ENCODE measurements at regions not wholly inside any gene's neighbourhood (a gene's known extent, or its start where the extent isn't known, plus 50 kb on each side); places are given as distances from the start of the nearest gene placed in this dataset.
"Not testable (repeated sequence)": the region's sequence is repeated elsewhere in the genome, so short reads cannot be mapped to it uniquely, and the experiment has no call there.

- ATAC-seq (replicated peaks; ENCODE audit: extremely low read depth, poor library complexity, severe bottlenecking); H3K36me3 Mint-ChIP-seq (ENCODE audit: insufficient read depth); H3K4me1 Mint-ChIP-seq; H3K27ac Mint-ChIP-seq (ENCODE audit: low read depth); H3K27me3 Mint-ChIP-seq; DNase-seq (ENCODE audit: low spot score in 2 of 2); H3K4me3 Mint-ChIP-seq: not testable (repeated sequence)
- peaks cover 16% of the 10 kb centered on the region for H3K9me3 Mint-ChIP-seq
Measured at GRCh38 chr13:71183352-71183751, 683.7 kb downstream of the DACH1 start.

- H3K4me1 Mint-ChIP-seq, result no peaks in the 10 kb centered on the region
- DNase-seq (ENCODE audit: low spot score in 2 of 2), result no peak
- H3K9me3 Mint-ChIP-seq, result no peaks in the 10 kb centered on the region
- H3K4me3 Mint-ChIP-seq, result no peak overlapping the region
- H3K27ac Mint-ChIP-seq (ENCODE audit: low read depth), result no peak overlapping the region
- no peaks in the 10 kb centered on the region for H3K27me3 Mint-ChIP-seq
- H3K36me3 Mint-ChIP-seq (ENCODE audit: insufficient read depth), result no peaks in the 10 kb centered on the region
- no peak for ATAC-seq (replicated peaks; ENCODE audit: extremely low read depth, poor library complexity, severe bottlenecking)
Measured at GRCh38 chr13:71171740-71172139, 695.3 kb downstream of the DACH1 start.

GRCh38 chr13:71169180-71169579 lies 697.8 kb downstream of the DACH1 start:
- Mint-ChIP-seq H3K4me3 (no peak overlapping the region), H3K27me3 (no peaks in the 10 kb centered on the region), H3K36me3 (ENCODE audit: insufficient read depth) (no peaks in the 10 kb centered on the region), H3K27ac (ENCODE audit: low read depth) (no peak overlapping the region), H3K9me3 (no peaks in the 10 kb centered on the region), H3K4me1 (no peaks in the 10 kb centered on the region)
- ATAC-seq (replicated peaks; ENCODE audit: extremely low read depth, poor library complexity, severe bottlenecking), result no peak
- DNase-seq (ENCODE audit: low spot score in 2 of 2), result no peak

GRCh38 chr13:71156550-71156949 lies 710.5 kb downstream of the DACH1 start:
- no peak for ATAC-seq (replicated peaks; ENCODE audit: extremely low read depth, poor library complexity, severe bottlenecking)
- DNase-seq (ENCODE audit: low spot score in 2 of 2), result no peak
- H3K4me1 Mint-ChIP-seq, result no peaks in the 10 kb centered on the region
- H3K4me3 Mint-ChIP-seq, result no peak overlapping the region
- H3K9me3 Mint-ChIP-seq, result peaks cover 18% of the 10 kb centered on the region
- H3K36me3 Mint-ChIP-seq (ENCODE audit: insufficient read depth), result no peaks in the 10 kb centered on the region
- H3K27me3 Mint-ChIP-seq, result no peaks in the 10 kb centered on the region
- no peak overlapping the region for H3K27ac Mint-ChIP-seq (ENCODE audit: low read depth)

- no peak overlapping the region for H3K27ac Mint-ChIP-seq (ENCODE audit: low read depth)
- no peak for ATAC-seq (replicated peaks; ENCODE audit: extremely low read depth, poor library complexity, severe bottlenecking)
Measured at GRCh38 chr13:71149498-71150363, 717.3 kb downstream of the DACH1 start.

GRCh38 chr13:71149046-71149445 lies 718.0 kb downstream of the DACH1 start:
- Mint-ChIP-seq H3K4me1 (no peaks in the 10 kb centered on the region), H3K27ac (ENCODE audit: low read depth) (no peak overlapping the region), H3K27me3 (no peaks in the 10 kb centered on the region), H3K9me3 (peaks cover 12% of the 10 kb centered on the region), H3K36me3 (ENCODE audit: insufficient read depth) (peaks cover 3% of the 10 kb centered on the region), H3K4me3 (no peak overlapping the region)
- ATAC-seq (replicated peaks; ENCODE audit: extremely low read depth, poor library complexity, severe bottlenecking), result no peak
- no peak for DNase-seq (ENCODE audit: low spot score in 2 of 2)

More at GRCh38 chr13:71149498-71150363, 717.3 kb downstream of the DACH1 start:
- peaks cover 12% of the 10 kb centered on the region for H3K9me3 Mint-ChIP-seq
- H3K4me1 Mint-ChIP-seq, result no peaks in the 10 kb centered on the region
- no peaks in the 10 kb centered on the region for H3K27me3 Mint-ChIP-seq
- H3K36me3 Mint-ChIP-seq (ENCODE audit: insufficient read depth), result peaks cover 3% of the 10 kb centered on the region
- no peak for DNase-seq (ENCODE audit: low spot score in 2 of 2)
- H3K4me3 Mint-ChIP-seq, result no peak overlapping the region

GRCh38 chr13:71148396-71148795 lies 718.6 kb downstream of the DACH1 start:
- Mint-ChIP-seq H3K27ac (ENCODE audit: low read depth) (no peak overlapping the region), H3K36me3 (ENCODE audit: insufficient read depth) (peaks cover 3% of the 10 kb centered on the region), H3K4me3 (no peak overlapping the region), H3K9me3 (peaks cover 12% of the 10 kb centered on the region), H3K4me1 (no peaks in the 10 kb centered on the region), H3K27me3 (no peaks in the 10 kb centered on the region)
- DNase-seq (ENCODE audit: low spot score in 2 of 2) (no peak), ATAC-seq (replicated peaks; ENCODE audit: extremely low read depth, poor library complexity, severe bottlenecking) (no peak)

- Mint-ChIP-seq H3K4me1 (no peaks in the 10 kb centered on the region), H3K27me3 (no peaks in the 10 kb centered on the region), H3K4me3 (no peak overlapping the region), H3K9me3 (peaks cover 6% of the 10 kb centered on the region), H3K27ac (ENCODE audit: low read depth) (no peak overlapping the region), H3K36me3 (ENCODE audit: insufficient read depth) (peaks cover 3% of the 10 kb centered on the region)
- DNase-seq (ENCODE audit: low spot score in 2 of 2) (no peak), ATAC-seq (replicated peaks; ENCODE audit: extremely low read depth, poor library complexity, severe bottlenecking) (no peak)
Measured at GRCh38 chr13:71144883-71145282, 722.1 kb downstream of the DACH1 start.

GRCh38 chr13:71137101-71137500 lies 729.9 kb downstream of the DACH1 start:
- no peaks in the 10 kb centered on the region for H3K4me1 Mint-ChIP-seq
- no peak overlapping the region for H3K4me3 Mint-ChIP-seq
- peaks cover 2% of the 10 kb centered on the region for H3K36me3 Mint-ChIP-seq (ENCODE audit: insufficient read depth)
- H3K27ac Mint-ChIP-seq (ENCODE audit: low read depth), result no peak overlapping the region
- DNase-seq (ENCODE audit: low spot score in 2 of 2) (no peak), ATAC-seq (replicated peaks; ENCODE audit: extremely low read depth, poor library complexity, severe bottlenecking) (no peak)
- no peaks in the 10 kb centered on the region for H3K27me3 Mint-ChIP-seq
- H3K9me3 Mint-ChIP-seq, result peaks cover 21% of the 10 kb centered on the region

GRCh38 chr13:71124230-71124629 lies 742.8 kb downstream of the DACH1 start:
- no peak for ATAC-seq (replicated peaks; ENCODE audit: extremely low read depth, poor library complexity, severe bottlenecking)
- Mint-ChIP-seq H3K4me1 (no peaks in the 10 kb centered on the region), H3K36me3 (ENCODE audit: insufficient read depth) (no peaks in the 10 kb centered on the region), H3K27me3 (no peaks in the 10 kb centered on the region), H3K27ac (ENCODE audit: low read depth) (no peak overlapping the region), H3K9me3 (peaks cover 31% of the 10 kb centered on the region), H3K4me3 (no peak overlapping the region)
- no peak for DNase-seq (ENCODE audit: low spot score in 2 of 2)

- Mint-ChIP-seq H3K4me3 (no peak overlapping the region), H3K4me1 (no peaks in the 10 kb centered on the region), H3K27me3 (no peaks in the 10 kb centered on the region), H3K27ac (ENCODE audit: low read depth) (no peak overlapping the region), H3K36me3 (ENCODE audit: insufficient read depth) (no peaks in the 10 kb centered on the region), H3K9me3 (peaks cover 12% of the 10 kb centered on the region)
- ATAC-seq (replicated peaks; ENCODE audit: extremely low read depth, poor library complexity, severe bottlenecking) (no peak), DNase-seq (ENCODE audit: low spot score in 2 of 2) (no peak)
Measured at GRCh38 chr13:71118779-71119364, 748.1 kb downstream of the DACH1 start.

GRCh38 chr13:71117920-71118319 lies 749.1 kb downstream of the DACH1 start:
- peaks cover 11% of the 10 kb centered on the region for H3K9me3 Mint-ChIP-seq

GRCh38 chr13:71115301-71115700 lies 751.7 kb downstream of the DACH1 start:
- H3K4me1 Mint-ChIP-seq, result no peaks in the 10 kb centered on the region
- no peak for DNase-seq (ENCODE audit: low spot score in 2 of 2)
- H3K36me3 Mint-ChIP-seq (ENCODE audit: insufficient read depth), result no peaks in the 10 kb centered on the region
- no peak overlapping the region for H3K27ac Mint-ChIP-seq (ENCODE audit: low read depth)
- H3K27me3 Mint-ChIP-seq, result no peaks in the 10 kb centered on the region
- H3K4me3 Mint-ChIP-seq, result no peak overlapping the region
- H3K9me3 Mint-ChIP-seq, result peaks cover 13% of the 10 kb centered on the region
- no peak for ATAC-seq (replicated peaks; ENCODE audit: extremely low read depth, poor library complexity, severe bottlenecking)

More at GRCh38 chr13:71117920-71118319, 749.1 kb downstream of the DACH1 start:
- ATAC-seq (replicated peaks; ENCODE audit: extremely low read depth, poor library complexity, severe bottlenecking), result no peak
- DNase-seq (ENCODE audit: low spot score in 2 of 2), result no peak
- Mint-ChIP-seq H3K27me3 (no peaks in the 10 kb centered on the region), H3K4me1 (no peaks in the 10 kb centered on the region), H3K36me3 (ENCODE audit: insufficient read depth) (no peaks in the 10 kb centered on the region), H3K4me3 (no peak overlapping the region), H3K27ac (ENCODE audit: low read depth) (no peak overlapping the region)

Data from central memory CD8-positive, alpha-beta T cell (primary cell).